ENCODE measurements at regions not wholly inside any gene's neighbourhood (a gene's known extent, or its start where the extent isn't known, plus 50 kb on each side); places are given as distances from the start of the nearest gene placed in this dataset.

- DNase-seq = no peak
These were observed 278.2 kb upstream of the STT3B start for GRCh38 chr3:31254483-31254882.

- DNase-seq = no peak
These were observed 277.6 kb upstream of the STT3B start for GRCh38 chr3:31255007-31255581.

- no peak for DNase-seq
These were observed 270.5 kb upstream of the STT3B start for GRCh38 chr3:31262201-31262600.

- no peak for DNase-seq
These were observed 268.8 kb upstream of the STT3B start for GRCh38 chr3:31263897-31264296.

GRCh38 chr3:31265646-31266428 is 266.9 kb upstream of the STT3B start:
- no peak for DNase-seq

GRCh38 chr3:31268868-31269267 is 263.9 kb upstream of the STT3B start:
- no peak for DNase-seq

- no peak for DNase-seq
These were observed 262.7 kb upstream of the STT3B start for GRCh38 chr3:31270010-31270409.

GRCh38 chr3:31274326-31275024 is 258.2 kb upstream of the STT3B start:
- DNase-seq = no peak

GRCh38 chr3:31275038-31275572 is 257.6 kb upstream of the STT3B start:
- no peak for DNase-seq

- DNase-seq = no peak
These were observed 257.1 kb upstream of the STT3B start for GRCh38 chr3:31275583-31275982.

- no peak for DNase-seq
These were observed 255.1 kb upstream of the STT3B start for GRCh38 chr3:31277582-31277981.

GRCh38 chr3:31278532-31278931 is 254.2 kb upstream of the STT3B start:
- DNase-seq = no peak

GRCh38 chr3:31284776-31285175 is 247.9 kb upstream of the STT3B start:
- DNase-seq = no peak

GRCh38 chr3:31285833-31286486 is 246.8 kb upstream of the STT3B start:
- DNase-seq = no peak

- no peak for DNase-seq
These were observed 244.5 kb upstream of the STT3B start for GRCh38 chr3:31288224-31288623.

GRCh38 chr3:31288641-31289100 is 244.1 kb upstream of the STT3B start:
- DNase-seq = peak; percentile 22

- no peak for DNase-seq
These were observed 243.1 kb upstream of the STT3B start for GRCh38 chr3:31289584-31289983.

GRCh38 chr3:31290046-31290445 is 242.7 kb upstream of the STT3B start:
- DNase-seq = no peak

GRCh38 chr3:31291818-31292217 is 240.9 kb upstream of the STT3B start:
- DNase-seq = no peak

GRCh38 chr3:31294430-31295149 is 238.1 kb upstream of the STT3B start:
- no peak for DNase-seq

- no peak for DNase-seq
These were observed 237.5 kb upstream of the STT3B start for GRCh38 chr3:31295150-31295765.

- no peak for DNase-seq
These were observed 234.9 kb upstream of the STT3B start for GRCh38 chr3:31297726-31298298.
